GM23338 (cell line): ENCODE measurements at regions not wholly inside any gene's neighbourhood (a gene's known extent, or its start where the extent isn't known, plus 50 kb on each side); places are given as distances from the start of the nearest gene placed in this dataset.

Experiments
- ATAC-seq: fragments of 200-7000 bp; cut with Tn5 transposase; 3 replicates; pipeline ENCODE4 v1.9.1; 2020
- DNase-seq: peaks from one replicate; pipeline ENCODE4 v3.0.0-alpha.2; 2015; ENCODE audit warnings: low spot score
- H2AFZ ChIP-seq: fragments of 200-600 bp; sonication (generic); 2 replicates; pipeline ENCODE4 v1.8.0; 2016; ENCODE audit warnings: antibody characterized with exemption, mild to moderate bottlenecking, moderate library complexity
- H3F3A ChIP-seq: fragments of 200-600 bp; sonication (generic); replicated peaks from 2 replicates; pipeline ENCODE4 v1.8.0; 2017; ENCODE audit warnings: antibody characterized with exemption, mixed run types, low read depth
- H3K27ac ChIP-seq: fragments of 200-600 bp; sonication (generic); 2 replicates; pipeline ENCODE4 v1.6.1; 2016; ENCODE audit warnings: low read depth
- H3K27me3 ChIP-seq: fragments of 200-600 bp; sonication (generic); 2 replicates; pipeline ENCODE4 v1.8.0; 2016; ENCODE audit warnings: mild to moderate bottlenecking, mixed run types, moderate library complexity; ENCODE audit not compliant: insufficient read depth
- H3K36me3 ChIP-seq: fragments of 200-600 bp; sonication (generic); 2 replicates; pipeline ENCODE4 v1.8.0; 2016; ENCODE audit warnings: mild to moderate bottlenecking; ENCODE audit not compliant: insufficient read depth
- H3K4me1 ChIP-seq: fragments of 200-600 bp; sonication (generic); 2 replicates; pipeline ENCODE4 v1.8.0; 2016; ENCODE audit warnings: mild to moderate bottlenecking, moderate library complexity; ENCODE audit not compliant: insufficient read depth
- H3K4me2 ChIP-seq: fragments of 200-600 bp; sonication (generic); 2 replicates; pipeline ENCODE4 v1.7.1; 2017; ENCODE audit warnings: mixed run types
- H3K4me3 ChIP-seq: fragments of 200-600 bp; sonication (generic); 2 replicates; pipeline ENCODE4 v1.6.1; 2016; ENCODE audit warnings: mixed run types
- H3K79me2 ChIP-seq: fragments of 200-600 bp; sonication (generic); replicated peaks from 2 replicates; pipeline ENCODE4 v1.8.0; 2017; ENCODE audit warnings: mild to moderate bottlenecking; ENCODE audit not compliant: insufficient read depth
- H3K9me2 ChIP-seq: fragments of 200-600 bp; sonication (generic); 2 replicates; pipeline ENCODE4 v1.8.0; 2017; ENCODE audit not compliant: insufficient read depth
- H4K20me1 ChIP-seq: fragments of 200-600 bp; sonication (generic); replicated peaks from 2 replicates; pipeline ENCODE4 v1.8.0; 2017; ENCODE audit warnings: mild to moderate bottlenecking; ENCODE audit not compliant: insufficient read depth
- H3K27ac Mint-ChIP-seq: 2 replicates; pipeline ENCODE4 v1.8.0; 2020; ENCODE audit warnings: inconsistent platforms, mild to moderate bottlenecking, moderate library complexity, mixed read lengths
- H3K27me3 Mint-ChIP-seq: 3 replicates; pipeline ENCODE4 v1.8.0; 2022; ENCODE audit warnings: low read depth, mild to moderate bottlenecking, moderate library complexity, mixed read lengths, inconsistent platforms; ENCODE audit not compliant: insufficient read depth, poor library complexity
- H3K36me3 Mint-ChIP-seq: 3 replicates; pipeline ENCODE4 v1.8.0; 2021; ENCODE audit warnings: low read depth, mild to moderate bottlenecking, inconsistent platforms, moderate library complexity, mixed read lengths
- H3K4me1 Mint-ChIP-seq: 3 replicates; pipeline ENCODE4 v1.8.0; 2020; ENCODE audit warnings: mild to moderate bottlenecking, inconsistent platforms, mixed read lengths
- H3K4me3 Mint-ChIP-seq: 3 replicates; pipeline ENCODE4 v1.8.0; 2021; ENCODE audit warnings: moderate library complexity, mild to moderate bottlenecking, inconsistent platforms, mixed read lengths
- H3K9me3 Mint-ChIP-seq: 3 replicates; pipeline ENCODE4 v1.8.0; 2020; ENCODE audit warnings: moderate library complexity, mild to moderate bottlenecking, inconsistent platforms, mixed read lengths
- CREB1 ChIP-seq: fragments of 250-450 bp; sonication (Bioruptor Pico); IDR thresholded peaks from 2 replicates; pipeline ENCODE4 v1.5.0; 2020; ENCODE audit warnings: low read depth, mild to moderate bottlenecking, moderate library complexity
- EZH2 ChIP-seq: fragments of 200-600 bp; sonication (generic); IDR thresholded peaks from one replicate; pipeline ENCODE4 v1.8.0; 2017; ENCODE audit warnings: antibody characterized with exemption, mild to moderate bottlenecking, low read depth; ENCODE audit not compliant: unreplicated experiment
- EZH2phosphoT487 ChIP-seq: fragments of 200-600 bp; sonication (generic); IDR thresholded peaks from one replicate; pipeline ENCODE4 v1.8.1; 2018; ENCODE audit warnings: antibody characterized with exemption; ENCODE audit not compliant: unreplicated experiment
- JUNB ChIP-seq: IDR thresholded peaks from one replicate; pipeline ENCODE4 v1.6.1; 2016; ENCODE audit warnings: antibody characterized with exemption; ENCODE audit not compliant: unreplicated experiment
- NANOG ChIP-seq: IDR thresholded peaks from 2 replicates; pipeline ENCODE4 v1.6.1; 2016; ENCODE audit warnings: antibody characterized with exemption, borderline replicate concordance
- POLR2AphosphoS5 ChIP-seq: IDR thresholded peaks from 2 replicates; pipeline ENCODE4 v1.6.1; 2016; ENCODE audit warnings: antibody characterized with exemption, low read depth
- STAT1 ChIP-seq: IDR thresholded peaks from one replicate; pipeline ENCODE4 v1.6.1; 2016; ENCODE audit warnings: antibody characterized with exemption; ENCODE audit not compliant: unreplicated experiment
- ZNF114 ChIP-seq: fragments of 250-450 bp; sonication (Bioruptor Pico); IDR thresholded peaks from 2 replicates; pipeline ENCODE4 v1.5.0; 2020; ENCODE audit warnings: mild to moderate bottlenecking, moderate library complexity
- TF ChIP-seq, protein P1 (sequence below): IDR thresholded peaks from 2 replicates; pipeline ENCODE4 v1.6.1; 2016; ENCODE audit warnings: antibody characterized with exemption
- TF ChIP-seq, protein P2 (sequence below): IDR thresholded peaks from one replicate; pipeline ENCODE4 v1.6.1; 2018; ENCODE audit warnings: antibody characterized with exemption; ENCODE audit not compliant: unreplicated experiment
- TF ChIP-seq, protein P3 (sequence below), 2 experiments: fragments of 200-600 bp in 1 of 2; sonication (generic) in 1 of 2; conservative IDR thresholded peaks; 2 replicates each; pipeline versions ENCODE4 v1.5.1 to v1.6.1; 2016 to 2017; ENCODE audit warnings: antibody characterized with exemption in 2 of 2, low read depth in 2 of 2, mild to moderate bottlenecking in 2 of 2, moderate library complexity in 1 of 2

DNA sequence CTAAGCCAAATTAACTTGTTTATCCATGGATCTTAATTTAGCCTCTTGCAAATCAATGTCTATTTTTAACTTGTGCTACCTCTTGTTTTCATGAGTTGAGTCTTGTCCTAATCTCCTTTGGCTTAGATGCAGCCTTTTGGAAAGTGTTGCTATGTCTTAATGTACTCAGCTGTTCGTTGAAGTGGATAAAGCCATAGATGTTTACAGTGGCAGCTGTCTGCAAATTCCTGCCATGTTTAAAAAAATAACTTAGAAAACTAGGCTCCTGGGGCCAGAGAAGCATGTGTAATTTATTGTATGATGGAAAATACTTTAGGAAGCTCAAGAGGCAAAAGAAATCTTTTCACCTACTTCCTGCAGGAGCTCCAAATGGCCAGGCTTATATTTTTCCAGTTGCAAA lies 253.1 kb upstream of the RHOBTB1 start:
- DNase-seq (no peak), ATAC-seq (no peak)
- no peaks in the 10 kb centered on the region for H3K27me3 ChIP-seq
- no peaks in the 10 kb centered on the region for H3K27me3 Mint-ChIP-seq
- no peak for TF ChIP-seq JUNB
- TF ChIP-seq STAT1: no peak
- no peak for TF ChIP-seq NANOG
- TF ChIP-seq, protein P1, sequence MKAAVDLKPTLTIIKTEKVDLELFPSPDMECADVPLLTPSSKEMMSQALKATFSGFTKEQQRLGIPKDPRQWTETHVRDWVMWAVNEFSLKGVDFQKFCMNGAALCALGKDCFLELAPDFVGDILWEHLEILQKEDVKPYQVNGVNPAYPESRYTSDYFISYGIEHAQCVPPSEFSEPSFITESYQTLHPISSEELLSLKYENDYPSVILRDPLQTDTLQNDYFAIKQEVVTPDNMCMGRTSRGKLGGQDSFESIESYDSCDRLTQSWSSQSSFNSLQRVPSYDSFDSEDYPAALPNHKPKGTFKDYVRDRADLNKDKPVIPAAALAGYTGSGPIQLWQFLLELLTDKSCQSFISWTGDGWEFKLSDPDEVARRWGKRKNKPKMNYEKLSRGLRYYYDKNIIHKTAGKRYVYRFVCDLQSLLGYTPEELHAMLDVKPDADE: no peak
- no peak for TF ChIP-seq ZNF114 (CRISPR knock-in tag)
- TF ChIP-seq, protein P2, sequence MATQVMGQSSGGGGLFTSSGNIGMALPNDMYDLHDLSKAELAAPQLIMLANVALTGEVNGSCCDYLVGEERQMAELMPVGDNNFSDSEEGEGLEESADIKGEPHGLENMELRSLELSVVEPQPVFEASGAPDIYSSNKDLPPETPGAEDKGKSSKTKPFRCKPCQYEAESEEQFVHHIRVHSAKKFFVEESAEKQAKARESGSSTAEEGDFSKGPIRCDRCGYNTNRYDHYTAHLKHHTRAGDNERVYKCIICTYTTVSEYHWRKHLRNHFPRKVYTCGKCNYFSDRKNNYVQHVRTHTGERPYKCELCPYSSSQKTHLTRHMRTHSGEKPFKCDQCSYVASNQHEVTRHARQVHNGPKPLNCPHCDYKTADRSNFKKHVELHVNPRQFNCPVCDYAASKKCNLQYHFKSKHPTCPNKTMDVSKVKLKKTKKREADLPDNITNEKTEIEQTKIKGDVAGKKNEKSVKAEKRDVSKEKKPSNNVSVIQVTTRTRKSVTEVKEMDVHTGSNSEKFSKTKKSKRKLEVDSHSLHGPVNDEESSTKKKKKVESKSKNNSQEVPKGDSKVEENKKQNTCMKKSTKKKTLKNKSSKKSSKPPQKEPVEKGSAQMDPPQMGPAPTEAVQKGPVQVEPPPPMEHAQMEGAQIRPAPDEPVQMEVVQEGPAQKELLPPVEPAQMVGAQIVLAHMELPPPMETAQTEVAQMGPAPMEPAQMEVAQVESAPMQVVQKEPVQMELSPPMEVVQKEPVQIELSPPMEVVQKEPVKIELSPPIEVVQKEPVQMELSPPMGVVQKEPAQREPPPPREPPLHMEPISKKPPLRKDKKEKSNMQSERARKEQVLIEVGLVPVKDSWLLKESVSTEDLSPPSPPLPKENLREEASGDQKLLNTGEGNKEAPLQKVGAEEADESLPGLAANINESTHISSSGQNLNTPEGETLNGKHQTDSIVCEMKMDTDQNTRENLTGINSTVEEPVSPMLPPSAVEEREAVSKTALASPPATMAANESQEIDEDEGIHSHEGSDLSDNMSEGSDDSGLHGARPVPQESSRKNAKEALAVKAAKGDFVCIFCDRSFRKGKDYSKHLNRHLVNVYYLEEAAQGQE: no peak
- H2AFZ ChIP-seq: no peak overlapping the region
- H3K36me3 Mint-ChIP-seq: peaks cover 11% of the 10 kb centered on the region; the same call in 2 of the 3 replicates
- H3K9me3 Mint-ChIP-seq: peaks cover 13% of the 10 kb centered on the region
- no peaks in the 10 kb centered on the region for H4K20me1 ChIP-seq
- H3K4me3 ChIP-seq: no peak overlapping the region
- H3K27ac ChIP-seq: no peak overlapping the region
- no peaks in the 10 kb centered on the region for H3K79me2 ChIP-seq
- H3K4me1 ChIP-seq: no peaks in the 10 kb centered on the region
- H3F3A ChIP-seq: no peaks in the 10 kb centered on the region
- no peak overlapping the region for H3K4me3 Mint-ChIP-seq
- H3K27ac Mint-ChIP-seq: no peak overlapping the region
- H3K9me2 ChIP-seq: 0 out of 2 replicates have a peak, but pooled peaks cover 10% of the 10 kb centered on the region
- H3K4me1 Mint-ChIP-seq: no peaks in the 10 kb centered on the region
- H3K4me2 ChIP-seq: no peak overlapping the region
- no peaks in the 10 kb centered on the region for H3K36me3 ChIP-seq

DNA sequence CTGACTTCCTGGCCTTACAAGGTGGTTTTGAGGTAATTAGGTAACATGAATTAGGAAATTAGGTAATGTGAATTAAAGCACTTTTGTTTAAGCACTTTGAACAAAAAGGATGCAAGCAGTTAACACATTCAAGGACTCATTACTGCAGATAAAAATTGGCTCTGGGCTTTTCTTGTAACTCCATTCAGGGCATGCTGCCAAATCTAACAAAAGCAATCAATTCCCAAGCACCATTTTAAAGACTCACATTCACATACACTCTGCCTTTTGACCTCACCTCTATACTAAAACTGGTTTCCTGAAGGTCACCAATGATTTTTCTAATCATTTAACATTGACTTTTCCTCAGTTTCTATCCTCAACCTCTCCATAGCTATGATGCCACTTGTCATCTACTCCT lies 251.2 kb upstream of the RHOBTB1 start:
- no peaks in the 10 kb centered on the region for H3F3A ChIP-seq
- Mint-ChIP-seq H3K36me3 (peaks cover 14% of the 10 kb centered on the region; the same call in 2 of the 3 replicates), H3K4me3 (no peak overlapping the region), H3K27ac (no peak overlapping the region), H3K27me3 (no peaks in the 10 kb centered on the region), H3K4me1 (no peaks in the 10 kb centered on the region), H3K9me3 (peaks cover 19% of the 10 kb centered on the region)
- no peaks in the 10 kb centered on the region for H4K20me1 ChIP-seq
- no peak overlapping the region for H3K4me3 ChIP-seq
- no peaks in the 10 kb centered on the region for H3K79me2 ChIP-seq
- H3K27me3 ChIP-seq: no peaks in the 10 kb centered on the region
- ATAC-seq: no peak
- no peak overlapping the region for H3K27ac ChIP-seq
- H3K36me3 ChIP-seq: no peaks in the 10 kb centered on the region
- no peaks in the 10 kb centered on the region for H3K4me1 ChIP-seq
- H3K4me2 ChIP-seq: no peak overlapping the region
- 0 out of 2 replicates have a peak, but pooled peaks cover 10% of the 10 kb centered on the region for H3K9me2 ChIP-seq
- DNase-seq: no peak
- H2AFZ ChIP-seq: no peak overlapping the region
- no peak for TF ChIP-seq NANOG
- no peak for TF ChIP-seq ZNF114 (CRISPR knock-in tag)
- no peak for TF ChIP-seq STAT1
- no peak for TF ChIP-seq EZH2
- TF ChIP-seq EZH2phosphoT487: no peak
- TF ChIP-seq, protein P3, sequence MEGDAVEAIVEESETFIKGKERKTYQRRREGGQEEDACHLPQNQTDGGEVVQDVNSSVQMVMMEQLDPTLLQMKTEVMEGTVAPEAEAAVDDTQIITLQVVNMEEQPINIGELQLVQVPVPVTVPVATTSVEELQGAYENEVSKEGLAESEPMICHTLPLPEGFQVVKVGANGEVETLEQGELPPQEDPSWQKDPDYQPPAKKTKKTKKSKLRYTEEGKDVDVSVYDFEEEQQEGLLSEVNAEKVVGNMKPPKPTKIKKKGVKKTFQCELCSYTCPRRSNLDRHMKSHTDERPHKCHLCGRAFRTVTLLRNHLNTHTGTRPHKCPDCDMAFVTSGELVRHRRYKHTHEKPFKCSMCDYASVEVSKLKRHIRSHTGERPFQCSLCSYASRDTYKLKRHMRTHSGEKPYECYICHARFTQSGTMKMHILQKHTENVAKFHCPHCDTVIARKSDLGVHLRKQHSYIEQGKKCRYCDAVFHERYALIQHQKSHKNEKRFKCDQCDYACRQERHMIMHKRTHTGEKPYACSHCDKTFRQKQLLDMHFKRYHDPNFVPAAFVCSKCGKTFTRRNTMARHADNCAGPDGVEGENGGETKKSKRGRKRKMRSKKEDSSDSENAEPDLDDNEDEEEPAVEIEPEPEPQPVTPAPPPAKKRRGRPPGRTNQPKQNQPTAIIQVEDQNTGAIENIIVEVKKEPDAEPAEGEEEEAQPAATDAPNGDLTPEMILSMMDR (conservative IDR thresholded peaks at IDR 0.05; ENCODE audit: low read depth in 2 of 2): no peak
- TF ChIP-seq POLR2AphosphoS5: no peak
- no peak for TF ChIP-seq JUNB
- TF ChIP-seq CREB1 (CRISPR knock-in tag): no peak
- TF ChIP-seq, protein P1: no peak
